ENCODE measurements at regions not wholly inside any gene's neighbourhood (a gene's known extent, or its start where the extent isn't known, plus 50 kb on each side); places are given as distances from the start of the nearest gene placed in this dataset.

DNA sequence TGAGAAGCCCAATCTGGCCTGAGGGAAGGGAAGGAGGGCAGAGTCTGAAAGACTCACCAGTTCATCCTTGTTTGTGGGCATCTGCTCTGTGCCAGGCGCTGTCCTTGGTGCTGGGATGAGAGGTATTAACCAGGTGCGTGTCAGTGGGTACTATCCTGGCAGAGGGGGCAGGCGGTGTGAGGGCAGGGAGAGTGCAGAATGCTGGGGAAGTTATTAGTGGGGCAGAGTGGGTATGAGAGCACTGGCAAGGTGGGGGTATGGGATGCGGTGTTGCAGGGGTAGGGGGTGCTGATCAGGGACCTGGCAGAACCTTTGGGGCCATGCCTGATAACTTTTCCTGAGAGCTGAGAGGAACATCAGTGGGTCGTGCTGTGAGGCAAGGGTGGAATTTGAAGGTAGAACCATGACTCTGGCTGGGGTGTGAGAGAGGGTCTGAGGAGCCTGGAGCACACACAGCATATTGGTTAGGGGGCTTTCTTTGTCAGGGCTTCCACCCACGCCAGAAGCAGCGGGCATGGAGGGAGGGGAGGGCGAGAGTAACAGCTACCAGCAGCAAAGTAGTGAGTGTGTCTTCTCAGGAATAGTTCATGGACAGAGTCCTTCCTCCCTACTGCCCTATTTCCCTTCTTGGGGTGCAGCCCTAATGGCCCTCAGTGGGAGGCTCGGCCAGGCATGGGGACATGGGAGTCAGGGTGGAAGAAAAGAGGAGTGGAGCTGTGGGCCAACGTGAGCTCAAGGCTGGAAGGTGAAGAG lies 290.7 kb downstream of the CYP26B1 start:
- TF ChIP-seq CTCF (IDR thresholded peaks at IDR 0.05) (no peak), POLR2AphosphoS5 (IDR thresholded peaks at IDR 0.05) (no peak)
